Astrocyte (in vitro differentiated cells and primary cell): ENCODE measurements at regions not wholly inside any gene's neighbourhood (a gene's known extent, or its start where the extent isn't known, plus 50 kb on each side); places are given as distances from the start of the nearest gene placed in this dataset.
A peak's percentile ranks its signal among the peaks of the same experiment; 100 is the strongest.

ENCODE experiments used
- DNase-seq: peaks from one replicate; pipeline ENCODE4 v3.0.0-alpha.2; 2010; ENCODE audit warnings: low read depth
- FAIRE-seq: peaks from 2 replicates; lab custom pipeline; 2011; peaks lifted over from hg19 to GRCh38; lab: Jason Lieb, UNC
- H2AFZ ChIP-seq: 2 replicates; pipeline ENCODE4 v1.6.0; 2012; ENCODE audit warnings: low read depth, low read length, inconsistent platforms
- H3K27ac ChIP-seq: 2 replicates; pipeline ENCODE4 v1.5.1; 2011; ENCODE audit warnings: low read depth, low read length, inconsistent platforms
- H3K27me3 ChIP-seq: 2 replicates; pipeline ENCODE4 v1.6.0; 2011; ENCODE audit warnings: low read length, inconsistent platforms; ENCODE audit not compliant: insufficient read depth
- H3K36me3 ChIP-seq: 2 replicates; pipeline ENCODE4 v1.5.1; 2011; ENCODE audit warnings: low read length, inconsistent platforms; ENCODE audit not compliant: insufficient read depth
- H3K4me1 ChIP-seq: 2 replicates; pipeline ENCODE4 v1.5.1; 2011; ENCODE audit warnings: low read length, inconsistent platforms; ENCODE audit not compliant: insufficient read depth
- H3K4me2 ChIP-seq: 2 replicates; pipeline ENCODE4 v1.6.0; 2012; ENCODE audit warnings: low read length, inconsistent platforms
- H3K4me3 ChIP-seq: 2 replicates; pipeline ENCODE4 v1.5.1; 2011; ENCODE audit warnings: low read depth, mild to moderate bottlenecking, low read length, inconsistent platforms; ENCODE audit not compliant: insufficient read depth
- H3K79me2 ChIP-seq: 2 replicates; pipeline ENCODE4 v1.6.0; 2012; ENCODE audit warnings: mild to moderate bottlenecking, low read length, inconsistent platforms; ENCODE audit not compliant: insufficient read depth
- H3K9ac ChIP-seq: 2 replicates; pipeline ENCODE4 v1.6.0; 2012; ENCODE audit warnings: mild to moderate bottlenecking, low read length, inconsistent platforms
- H3K9me3 ChIP-seq: 2 replicates; pipeline ENCODE4 v1.5.1; 2012; ENCODE audit warnings: low read depth, mild to moderate bottlenecking, low read length, inconsistent platforms; ENCODE audit not compliant: insufficient read depth
- H4K20me1 ChIP-seq: 2 replicates; pipeline ENCODE4 v1.6.0; 2012; ENCODE audit warnings: low read length, inconsistent platforms; ENCODE audit not compliant: insufficient read depth
- H3K27ac Mint-ChIP-seq: one replicate; pipeline ENCODE4 v1.8.0; 2021; ENCODE audit warnings: mild to moderate bottlenecking, mixed read lengths; ENCODE audit not compliant: unreplicated experiment
- H3K27me3 Mint-ChIP-seq: one replicate; pipeline ENCODE4 v1.8.0; 2021; ENCODE audit warnings: low read depth, mixed read lengths; ENCODE audit not compliant: unreplicated experiment
- H3K36me3 Mint-ChIP-seq: one replicate; pipeline ENCODE4 v1.8.0; 2021; ENCODE audit warnings: low read depth, mixed read lengths; ENCODE audit not compliant: unreplicated experiment
- H3K4me1 Mint-ChIP-seq: one replicate; pipeline ENCODE4 v1.8.0; 2021; ENCODE audit warnings: low read depth, mixed read lengths; ENCODE audit not compliant: unreplicated experiment
- H3K4me3 Mint-ChIP-seq: one replicate; pipeline ENCODE4 v1.8.0; 2021; ENCODE audit warnings: mild to moderate bottlenecking, moderate library complexity, mixed read lengths; ENCODE audit not compliant: unreplicated experiment
- H3K9me3 Mint-ChIP-seq: one replicate; pipeline ENCODE4 v1.8.0; 2021; ENCODE audit warnings: mild to moderate bottlenecking, mixed read lengths; ENCODE audit not compliant: unreplicated experiment
- EZH2 ChIP-seq: IDR thresholded peaks from 2 replicates; pipeline ENCODE4 v1.6.1; 2012; ENCODE audit warnings: mild to moderate bottlenecking, low read length, inconsistent platforms; ENCODE audit not compliant: insufficient read depth
- TF ChIP-seq, protein P1 (sequence below): IDR thresholded peaks from 2 replicates; pipeline ENCODE4 v1.5.1; 2011; ENCODE audit warnings: low read depth, mild to moderate bottlenecking, inconsistent platforms, low read length, moderate library complexity; ENCODE audit not compliant: insufficient read depth

- TF ChIP-seq, protein P1, sequence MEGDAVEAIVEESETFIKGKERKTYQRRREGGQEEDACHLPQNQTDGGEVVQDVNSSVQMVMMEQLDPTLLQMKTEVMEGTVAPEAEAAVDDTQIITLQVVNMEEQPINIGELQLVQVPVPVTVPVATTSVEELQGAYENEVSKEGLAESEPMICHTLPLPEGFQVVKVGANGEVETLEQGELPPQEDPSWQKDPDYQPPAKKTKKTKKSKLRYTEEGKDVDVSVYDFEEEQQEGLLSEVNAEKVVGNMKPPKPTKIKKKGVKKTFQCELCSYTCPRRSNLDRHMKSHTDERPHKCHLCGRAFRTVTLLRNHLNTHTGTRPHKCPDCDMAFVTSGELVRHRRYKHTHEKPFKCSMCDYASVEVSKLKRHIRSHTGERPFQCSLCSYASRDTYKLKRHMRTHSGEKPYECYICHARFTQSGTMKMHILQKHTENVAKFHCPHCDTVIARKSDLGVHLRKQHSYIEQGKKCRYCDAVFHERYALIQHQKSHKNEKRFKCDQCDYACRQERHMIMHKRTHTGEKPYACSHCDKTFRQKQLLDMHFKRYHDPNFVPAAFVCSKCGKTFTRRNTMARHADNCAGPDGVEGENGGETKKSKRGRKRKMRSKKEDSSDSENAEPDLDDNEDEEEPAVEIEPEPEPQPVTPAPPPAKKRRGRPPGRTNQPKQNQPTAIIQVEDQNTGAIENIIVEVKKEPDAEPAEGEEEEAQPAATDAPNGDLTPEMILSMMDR: no peak
- no peak for TF ChIP-seq EZH2
- no peaks in the 10 kb centered on the region for H4K20me1 ChIP-seq
- Mint-ChIP-seq H3K4me3 (no peak overlapping the region), H3K4me1 (peaks cover 43% of the 10 kb centered on the region), H3K9me3 (peaks cover 8% of the 10 kb centered on the region), H3K27ac (no peak overlapping the region), H3K36me3 (peaks cover 2% of the 10 kb centered on the region), H3K27me3 (peaks cover 29% of the 10 kb centered on the region)
- no peak overlapping the region for H3K9ac ChIP-seq
- no peak overlapping the region for H3K4me3 ChIP-seq
- no peaks in the 10 kb centered on the region for H3K79me2 ChIP-seq
- no peak overlapping the region for H3K4me2 ChIP-seq
- peaks cover 29% of the 10 kb centered on the region for H3K4me1 ChIP-seq
- H3K36me3 ChIP-seq: no peaks in the 10 kb centered on the region
- H3K9me3 ChIP-seq: no peaks in the 10 kb centered on the region
- H3K27me3 ChIP-seq: peaks cover 5% of the 10 kb centered on the region
- DNase-seq (peak; percentile 53), FAIRE-seq (no peak)
- no peak overlapping the region for H3K27ac ChIP-seq
- H2AFZ ChIP-seq: no peak overlapping the region
These were observed 54.4 kb upstream of the TLE3 start for GRCh38 chr15:70152070-70152480.

DNA sequence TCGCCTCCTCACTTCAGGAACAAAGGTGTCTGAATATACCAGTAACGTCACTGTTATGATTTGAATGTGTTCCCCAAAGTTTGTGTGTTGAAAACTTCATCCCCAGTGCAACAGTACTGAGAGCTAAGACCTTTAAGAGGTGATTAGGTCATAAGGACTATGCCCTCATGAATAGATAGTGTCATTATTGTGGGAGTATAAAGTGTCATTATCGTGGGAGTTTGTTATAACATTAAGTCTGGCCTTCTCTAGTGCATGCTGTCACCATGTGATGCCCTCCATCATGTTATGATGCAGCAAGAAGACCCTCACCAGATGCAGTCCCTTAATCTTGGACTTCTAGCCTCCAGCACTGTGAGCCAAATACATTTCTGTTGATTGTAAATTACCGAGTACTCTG is 53.7 kb upstream of the TLE3 start:
- Mint-ChIP-seq H3K27ac (no peak overlapping the region), H3K4me3 (no peak overlapping the region), H3K36me3 (peaks cover 2% of the 10 kb centered on the region), H3K4me1 (peaks cover 43% of the 10 kb centered on the region), H3K27me3 (peaks cover 28% of the 10 kb centered on the region), H3K9me3 (peaks cover 8% of the 10 kb centered on the region)
- Histone ChIP-seq H3K4me3 (no peak overlapping the region), H3K79me2 (no peaks in the 10 kb centered on the region), H3K4me1 (peaks cover 23% of the 10 kb centered on the region), H4K20me1 (no peaks in the 10 kb centered on the region), H3K4me2 (no peak overlapping the region), H3K27me3 (peaks cover 8% of the 10 kb centered on the region), H3K36me3 (no peaks in the 10 kb centered on the region), H3K9ac (no peak overlapping the region), H3K27ac (no peak overlapping the region), H3K9me3 (no peaks in the 10 kb centered on the region), H2AFZ (no peak overlapping the region)
- FAIRE-seq: no peak
- no peak for TF ChIP-seq EZH2
- TF ChIP-seq, protein P1: no peak
- DNase-seq: no peak

DNA sequence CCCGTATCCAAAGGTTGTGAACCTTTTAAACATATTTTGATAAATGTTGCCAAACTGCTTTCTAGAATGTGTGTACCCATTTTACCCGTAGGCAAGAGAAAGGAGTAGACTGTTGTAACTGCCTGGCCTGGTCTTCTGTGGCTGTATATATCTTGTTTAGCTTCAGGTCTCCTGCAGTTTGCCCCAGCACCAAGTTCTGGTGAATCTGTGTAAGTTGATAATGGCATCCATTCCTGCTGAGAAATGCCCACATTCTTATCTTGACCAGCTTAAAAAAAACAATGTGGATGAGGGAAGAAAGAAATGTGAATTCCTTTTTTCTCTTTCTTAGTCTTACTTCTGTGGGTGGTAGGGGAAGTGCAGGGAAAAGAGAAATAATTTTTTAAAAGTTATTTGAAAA is 53.3 kb upstream of the TLE3 start:
- no peaks in the 10 kb centered on the region for H3K79me2 ChIP-seq
- no peak overlapping the region for H3K27ac ChIP-seq
- H2AFZ ChIP-seq: no peak overlapping the region
- Mint-ChIP-seq H3K4me1 (peaks cover 43% of the 10 kb centered on the region), H3K27me3 (peaks cover 28% of the 10 kb centered on the region), H3K4me3 (no peak overlapping the region), H3K27ac (peak overlapping the region; percentile 63), H3K9me3 (peaks cover 8% of the 10 kb centered on the region), H3K36me3 (peaks cover 2% of the 10 kb centered on the region)
- no peaks in the 10 kb centered on the region for H4K20me1 ChIP-seq
- TF ChIP-seq, protein P1: no peak
- no peak for TF ChIP-seq EZH2
- DNase-seq: no peak
- no peaks in the 10 kb centered on the region for H3K36me3 ChIP-seq
- no peak for FAIRE-seq
- no peak overlapping the region for H3K9ac ChIP-seq
- H3K9me3 ChIP-seq: no peaks in the 10 kb centered on the region
- no peak overlapping the region for H3K4me3 ChIP-seq
- peaks cover 9% of the 10 kb centered on the region for H3K27me3 ChIP-seq
- H3K4me1 ChIP-seq: peaks cover 20% of the 10 kb centered on the region
- H3K4me2 ChIP-seq: no peak overlapping the region
